Kidney (tissue), 13 donors: ENCODE measurements at regions not wholly inside any gene's neighbourhood (a gene's known extent, or its start where the extent isn't known, plus 50 kb on each side); places are given as distances from the start of the nearest gene placed in this dataset.

ENCODE experiments used
- DNase-seq, 5 donors: peaks; one replicate each; pipeline ENCODE4 v3.0.0-alpha.2; 2013 to 2020
- FAIRE-seq: peaks from 2 replicates; lab custom pipeline; 2012; peaks lifted over from hg19 to GRCh38; lab: Jason Lieb, UNC
- H3K27ac ChIP-seq, 2 donors: one replicate each; pipeline ENCODE4 v1.7.0; 2013; ENCODE audit warnings: low read depth in 2 of 2, low read length in 2 of 2, inconsistent platforms in 1 of 2
- H3K27me3 ChIP-seq: one replicate; pipeline ENCODE4 v1.7.1; 2013; ENCODE audit warnings: low read length, inconsistent platforms; ENCODE audit not compliant: control insufficient read depth, insufficient read depth
- H3K36me3 ChIP-seq, 3 donors: one replicate each; pipeline versions ENCODE4 v1.7.0 to v1.7.1; 2013; ENCODE audit warnings: low read length in 3 of 3, control low read depth in 1 of 3, inconsistent platforms in 1 of 3; ENCODE audit not compliant: insufficient read depth in 3 of 3, control insufficient read depth in 2 of 3
- H3K4me1 ChIP-seq, 3 donors: one replicate each; pipeline versions ENCODE4 v1.7.0 to v1.7.1; 2013; ENCODE audit warnings: low read length in 3 of 3, inconsistent platforms in 1 of 3, low read depth in 1 of 3; ENCODE audit not compliant: control insufficient read depth in 2 of 3, insufficient read depth in 2 of 3
- H3K4me3 ChIP-seq, 3 donors: one replicate each; pipeline versions ENCODE4 v1.7.0 to v1.8.1; 2013; ENCODE audit warnings: low read length in 3 of 3, control low read depth in 1 of 3, inconsistent platforms in 1 of 3
- H3K9ac ChIP-seq, 3 donors: one replicate each; pipeline versions ENCODE4 v1.7.0 to v1.7.1; 2013; ENCODE audit warnings: low read length in 3 of 3, control low read depth in 1 of 3, inconsistent platforms in 1 of 3
- H3K9me3 ChIP-seq, 3 donors: one replicate each; pipeline versions ENCODE4 v1.7.0 to v1.7.1; 2013; ENCODE audit warnings: low read length in 3 of 3, control low read depth in 1 of 3, inconsistent platforms in 1 of 3; ENCODE audit not compliant: control insufficient read depth in 2 of 3, insufficient read depth in 1 of 3
- intact Hi-C: fragments of 100-400 bp; cut with DNase I; formaldehyde crosslinking; loops from one replicate; pipeline ENCODE4 v1.11.1; 2022
- TF ChIP-seq, protein P1 (sequence below): IDR thresholded peaks from 3 replicates; pipeline ENCODE4 v1.5.1; 2012; ENCODE audit warnings: mild to moderate bottlenecking, moderate library complexity, borderline replicate concordance; ENCODE audit not compliant: insufficient read depth; ENCODE audit errors: extremely low read depth
- donor health status: control.
- donor health status: control.
- donor health status: control.
- donor health status: control.
- donor health status: control.
- donor health status: DM: yes; HTN: yes; CAD: no.
- donor health status: Normal renal cell carcinoma (clear cell type).

- no peak overlapping the region for H3K9ac ChIP-seq
- no peak for FAIRE-seq
- no peaks in the 10 kb centered on the region for H3K27me3 ChIP-seq
- H3K9me3 ChIP-seq: no peaks in the 10 kb centered on the region
- TF ChIP-seq, protein P1, sequence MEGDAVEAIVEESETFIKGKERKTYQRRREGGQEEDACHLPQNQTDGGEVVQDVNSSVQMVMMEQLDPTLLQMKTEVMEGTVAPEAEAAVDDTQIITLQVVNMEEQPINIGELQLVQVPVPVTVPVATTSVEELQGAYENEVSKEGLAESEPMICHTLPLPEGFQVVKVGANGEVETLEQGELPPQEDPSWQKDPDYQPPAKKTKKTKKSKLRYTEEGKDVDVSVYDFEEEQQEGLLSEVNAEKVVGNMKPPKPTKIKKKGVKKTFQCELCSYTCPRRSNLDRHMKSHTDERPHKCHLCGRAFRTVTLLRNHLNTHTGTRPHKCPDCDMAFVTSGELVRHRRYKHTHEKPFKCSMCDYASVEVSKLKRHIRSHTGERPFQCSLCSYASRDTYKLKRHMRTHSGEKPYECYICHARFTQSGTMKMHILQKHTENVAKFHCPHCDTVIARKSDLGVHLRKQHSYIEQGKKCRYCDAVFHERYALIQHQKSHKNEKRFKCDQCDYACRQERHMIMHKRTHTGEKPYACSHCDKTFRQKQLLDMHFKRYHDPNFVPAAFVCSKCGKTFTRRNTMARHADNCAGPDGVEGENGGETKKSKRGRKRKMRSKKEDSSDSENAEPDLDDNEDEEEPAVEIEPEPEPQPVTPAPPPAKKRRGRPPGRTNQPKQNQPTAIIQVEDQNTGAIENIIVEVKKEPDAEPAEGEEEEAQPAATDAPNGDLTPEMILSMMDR: no peak
- intact Hi-C loops: no loop called here
- no peak overlapping the region for H3K4me3 ChIP-seq
- H3K36me3 ChIP-seq: no peaks in the 10 kb centered on the region
- H3K27ac ChIP-seq: no peak overlapping the region
- no peak for DNase-seq
- H3K4me1 ChIP-seq: no peaks in the 10 kb centered on the region
Observed at GRCh38 chr3:159417761-159418160, 570.9 kb upstream of the IL12A start.

GRCh38 chr3:159418571-159419526 is 569.8 kb upstream of the IL12A start:
- no peak overlapping the region for H3K4me3 ChIP-seq
- no peak overlapping the region for H3K27ac ChIP-seq
- no peaks in the 10 kb centered on the region for H3K9me3 ChIP-seq
- no peaks in the 10 kb centered on the region for H3K27me3 ChIP-seq
- no peak overlapping the region for H3K9ac ChIP-seq
- TF ChIP-seq, protein P1: no peak
- no peaks in the 10 kb centered on the region for H3K4me1 ChIP-seq
- DNase-seq (peak in 1 of 5 donors; percentile 8), FAIRE-seq (no peak)
- H3K36me3 ChIP-seq: no peaks in the 10 kb centered on the region
- intact Hi-C loops: no loop called here

DNA sequence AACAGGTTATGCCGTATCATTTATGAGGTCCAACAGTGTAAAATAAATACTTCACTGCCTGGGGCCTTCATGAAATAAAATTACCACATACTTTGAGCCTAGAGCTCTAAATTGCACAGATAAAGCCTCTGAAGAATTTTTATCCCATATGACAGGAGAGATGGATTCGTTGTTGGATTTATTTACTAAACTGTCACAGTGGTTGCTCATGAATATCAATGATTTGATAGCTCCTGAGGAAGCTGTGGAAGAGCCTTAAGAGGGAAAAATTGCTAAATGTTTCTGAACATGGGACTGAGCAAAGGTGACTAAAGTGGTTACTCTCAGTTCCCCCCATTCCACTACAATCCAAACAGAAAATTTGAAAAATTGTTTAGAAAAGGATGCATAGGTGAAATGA is 558.9 kb upstream of the IL12A start:
- Histone ChIP-seq H3K36me3 (no peaks in the 10 kb centered on the region), H3K27ac (no peak overlapping the region), H3K27me3 (no peaks in the 10 kb centered on the region), H3K9me3 (no peaks in the 10 kb centered on the region), H3K4me3 (no peak overlapping the region), H3K9ac (no peak overlapping the region), H3K4me1 (no peaks in the 10 kb centered on the region)
- TF ChIP-seq, protein P1: no peak
- no peak for FAIRE-seq
- DNase-seq: no peak
- intact Hi-C loops: no loop called here
